CD4-positive, alpha-beta memory T cell (primary cell): ENCODE measurements at regions not wholly inside any gene's neighbourhood (a gene's known extent, or its start where the extent isn't known, plus 50 kb on each side); places are given as distances from the start of the nearest gene placed in this dataset.

Experiments
- CTCF ChIA-PET: fragments of 350-600 bp; sonication (Branson Sonifier 250); formaldehyde crosslinking; loops from one replicate; lab custom pipeline; 2021; ENCODE audit warnings: inconsistent platforms; ENCODE audit not compliant: partially characterized antibody; lab: Charles Lee
- POLR2A ChIA-PET: fragments of 350-600 bp; sonication (Branson Sonifier 250); formaldehyde crosslinking; loops from one replicate; lab custom pipeline; 2021; ENCODE audit not compliant: partially characterized antibody; lab: Charles Lee
- DNase-seq, 5 donors: peaks; one replicate each; pipeline versions ENCODE4 v3.0.0 to v3.0.0-alpha.2; 2020 to 2022; ENCODE audit warnings: mixed read lengths in 1 of 5
- H3K27ac ChIP-seq: one replicate; pipeline ENCODE4 v1.7.0; 2013; ENCODE audit warnings: low read depth, low read length
- H3K27me3 ChIP-seq: 2 replicates; pipeline ENCODE4 v1.7.0; 2013; ENCODE audit warnings: mild to moderate bottlenecking, low read length, moderate library complexity; ENCODE audit not compliant: insufficient read depth
- H3K36me3 ChIP-seq: 2 replicates; pipeline ENCODE4 v1.7.0; 2013; ENCODE audit warnings: mild to moderate bottlenecking, low read length, moderate library complexity; ENCODE audit not compliant: insufficient read depth
- H3K4me1 ChIP-seq: 2 replicates; pipeline ENCODE4 v1.7.0; 2013; ENCODE audit warnings: mild to moderate bottlenecking, low read length, moderate library complexity; ENCODE audit not compliant: insufficient read depth
- H3K4me3 ChIP-seq, 2 donors: one replicate each; pipeline ENCODE4 v1.7.0; 2013; ENCODE audit warnings: low read length in 2 of 2, mild to moderate bottlenecking in 1 of 2
- H3K9me3 ChIP-seq, 2 donors: one replicate each; pipeline ENCODE4 v1.7.0; 2013; ENCODE audit warnings: low read length in 2 of 2, control low read depth in 1 of 2; ENCODE audit not compliant: control insufficient read depth in 1 of 2
- H3K27ac Mint-ChIP-seq, 7 donors: one replicate each; pipeline ENCODE4 v1.8.0; 2020 to 2021; ENCODE audit warnings: mixed read lengths in 7 of 7, mild to moderate bottlenecking in 6 of 7, inconsistent platforms in 3 of 7, moderate library complexity in 3 of 7
- H3K27me3 Mint-ChIP-seq, 2 donors: one replicate each; pipeline ENCODE4 v1.8.0; 2020 to 2021; ENCODE audit warnings: mixed read lengths in 2 of 2
- H3K36me3 Mint-ChIP-seq, 2 donors: one replicate each; pipeline ENCODE4 v1.8.0; 2020 to 2021; ENCODE audit warnings: mixed read lengths in 2 of 2, inconsistent platforms in 1 of 2, mild to moderate bottlenecking in 1 of 2
- H3K4me1 Mint-ChIP-seq, 4 donors: one replicate each; pipeline ENCODE4 v1.8.0; 2020 to 2021; ENCODE audit warnings: mixed read lengths in 4 of 4, mild to moderate bottlenecking in 1 of 4
- H3K4me3 Mint-ChIP-seq, 8 donors: one replicate each; pipeline ENCODE4 v1.8.0; 2020 to 2021; ENCODE audit warnings: mixed read lengths in 8 of 8, mild to moderate bottlenecking in 7 of 8, moderate library complexity in 6 of 8, inconsistent platforms in 3 of 8
- H3K9me3 Mint-ChIP-seq, 8 donors: one replicate each; pipeline ENCODE4 v1.8.0; 2020 to 2021; ENCODE audit warnings: mixed read lengths in 8 of 8, mild to moderate bottlenecking in 5 of 8, inconsistent platforms in 3 of 8, moderate library complexity in 1 of 8
- intact Hi-C: fragments of 100-400 bp; cut with micrococcal nuclease; formaldehyde crosslinking; loops from one replicate; pipeline ENCODE4 v1.15.1; 2023

DNA sequence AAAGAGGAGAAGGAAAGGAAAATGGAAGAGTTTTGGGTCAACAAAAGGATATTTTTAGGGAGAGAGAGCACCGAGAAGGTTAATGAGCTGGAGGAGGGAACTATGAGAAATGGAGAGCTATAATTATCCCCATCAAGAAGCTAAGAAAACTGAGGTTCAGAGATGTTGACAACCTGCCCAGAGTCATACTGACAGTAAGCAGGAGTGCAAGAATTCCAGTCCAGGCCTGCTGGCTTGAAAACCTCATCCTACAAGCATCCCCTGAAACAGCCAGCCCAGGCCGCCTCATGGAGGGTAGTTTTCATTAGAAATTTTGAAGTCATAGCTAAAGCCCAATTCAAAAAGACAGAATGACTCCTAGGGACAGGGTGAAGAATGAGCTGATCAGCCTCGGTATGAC is 172.1 kb upstream of the LRFN2 start:
- intact Hi-C loops = no loop called here
- Mint-ChIP-seq H3K36me3 (no peaks in the 10 kb centered on the region), H3K9me3 (peaks cover 0 to 2% (median 0%) of the 10 kb centered on the region in 8 donors), H3K27me3 (peaks cover 22 to 37% of the 10 kb centered on the region in 2 donors), H3K4me3 (no peak overlapping the region), H3K4me1 (no peaks in the 10 kb centered on the region), H3K27ac (no peak overlapping the region)
- H3K27me3 ChIP-seq = no peaks in the 10 kb centered on the region
- POLR2A ChIA-PET = no interaction called here
- no peak overlapping the region for H3K27ac ChIP-seq
- no peaks in the 10 kb centered on the region for H3K36me3 ChIP-seq
- CTCF ChIA-PET = no interaction called here
- no peaks in the 10 kb centered on the region for H3K4me1 ChIP-seq
- no peak overlapping the region for H3K4me3 ChIP-seq
- no peaks in the 10 kb centered on the region for H3K9me3 ChIP-seq
- no peak for DNase-seq

GRCh38 chr6:40755749-40756452 is 168.7 kb upstream of the LRFN2 start:
- Histone ChIP-seq H3K9me3 (no peaks in the 10 kb centered on the region), H3K27me3 (no peaks in the 10 kb centered on the region), H3K27ac (no peak overlapping the region), H3K36me3 (no peaks in the 10 kb centered on the region), H3K4me1 (no peaks in the 10 kb centered on the region), H3K4me3 (no peak overlapping the region)
- peaks cover 29 to 48% of the 10 kb centered on the region in 2 donors for H3K27me3 Mint-ChIP-seq
- no peak for DNase-seq
- H3K4me1 Mint-ChIP-seq = peaks cover 0 to 2% (median 0%) of the 10 kb centered on the region in 4 donors
- H3K9me3 Mint-ChIP-seq = peaks cover 0 to 2% (median 0%) of the 10 kb centered on the region in 8 donors
- no peaks in the 10 kb centered on the region for H3K36me3 Mint-ChIP-seq
- ChIA-PET POLR2A (no interaction called here), CTCF (no interaction called here)
- no peak overlapping the region for H3K4me3 Mint-ChIP-seq
- intact Hi-C loops = no loop called here
- H3K27ac Mint-ChIP-seq = no peak overlapping the region

GRCh38 chr6:40755046-40755681 is 168.0 kb upstream of the LRFN2 start:
- H3K27me3 Mint-ChIP-seq = peaks cover 29 to 49% of the 10 kb centered on the region in 2 donors

GRCh38 chr6:40754461-40755045 is 167.4 kb upstream of the LRFN2 start:
- no peak overlapping the region for H3K4me3 Mint-ChIP-seq
- H3K9me3 Mint-ChIP-seq = peaks cover 0 to 2% (median 0%) of the 10 kb centered on the region in 8 donors
- no peak overlapping the region for H3K27ac Mint-ChIP-seq
- intact Hi-C loops = no loop called here
- H3K9me3 ChIP-seq = no peaks in the 10 kb centered on the region
- POLR2A ChIA-PET = no interaction called here
- H3K27me3 ChIP-seq = no peaks in the 10 kb centered on the region
- H3K27ac ChIP-seq = no peak overlapping the region
- H3K4me1 ChIP-seq = no peaks in the 10 kb centered on the region
- CTCF ChIA-PET = no interaction called here
- peaks cover 29 to 51% of the 10 kb centered on the region in 2 donors for H3K27me3 Mint-ChIP-seq
- no peak overlapping the region for H3K4me3 ChIP-seq
- H3K4me1 Mint-ChIP-seq = peaks cover 0 to 2% (median 0%) of the 10 kb centered on the region in 4 donors
- H3K36me3 Mint-ChIP-seq = no peaks in the 10 kb centered on the region
- DNase-seq = no peak
- H3K36me3 ChIP-seq = no peaks in the 10 kb centered on the region

More at GRCh38 chr6:40755046-40755681, 168.0 kb upstream of the LRFN2 start:
- H3K4me3 ChIP-seq = no peak overlapping the region
- Mint-ChIP-seq H3K4me1 (peaks cover 0 to 2% (median 0%) of the 10 kb centered on the region in 4 donors), H3K9me3 (peaks cover 0 to 2% (median 0%) of the 10 kb centered on the region in 8 donors), H3K4me3 (no peak overlapping the region), H3K36me3 (no peaks in the 10 kb centered on the region), H3K27ac (no peak overlapping the region)
- H3K27me3 ChIP-seq = no peaks in the 10 kb centered on the region
- H3K4me1 ChIP-seq = no peaks in the 10 kb centered on the region
- H3K27ac ChIP-seq = no peak overlapping the region
- H3K9me3 ChIP-seq = no peaks in the 10 kb centered on the region
- no peaks in the 10 kb centered on the region for H3K36me3 ChIP-seq
- ChIA-PET CTCF (no interaction called here), POLR2A (no interaction called here)
- DNase-seq = no peak
- intact Hi-C loops = no loop called here

DNA sequence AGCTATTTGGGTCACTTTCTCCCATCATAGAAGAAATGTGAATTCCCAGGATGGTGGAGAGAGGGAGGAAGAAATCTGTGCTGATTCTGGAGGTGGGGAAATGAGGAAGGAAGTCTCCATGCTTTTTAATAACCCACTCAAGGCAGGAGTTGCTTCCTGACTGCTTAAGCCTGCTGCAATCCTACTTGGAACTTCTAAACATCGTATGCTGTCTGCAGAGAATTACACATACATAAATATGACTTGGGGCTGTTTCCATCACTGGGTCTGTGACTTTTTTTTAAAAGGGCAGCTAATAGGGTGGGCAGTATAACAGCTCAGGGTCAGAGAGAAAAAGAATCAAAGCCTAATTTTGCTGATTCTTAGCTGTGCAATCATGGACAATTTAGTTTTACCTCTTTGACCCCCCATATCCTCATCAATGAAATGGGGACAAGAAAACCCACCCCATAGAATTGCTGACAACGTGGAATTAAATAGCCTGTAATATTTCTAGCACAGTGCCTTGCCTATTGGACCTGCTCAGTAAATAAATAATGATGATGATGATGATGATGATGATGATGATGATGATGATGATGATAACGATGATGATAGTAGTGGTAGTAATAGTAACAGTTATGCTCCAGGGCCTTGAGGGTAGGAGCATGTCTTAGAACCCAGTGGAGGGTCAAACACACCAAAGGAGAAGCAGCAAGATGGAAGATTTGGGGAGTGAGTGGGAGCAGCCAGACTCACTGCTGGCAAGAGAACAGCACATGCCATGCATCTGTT is 166.7 kb upstream of the LRFN2 start:
- Mint-ChIP-seq H3K36me3 (no peaks in the 10 kb centered on the region), H3K9me3 (peaks cover 0 to 2% (median 0%) of the 10 kb centered on the region in 8 donors), H3K27ac (no peak overlapping the region), H3K27me3 (peaks cover 29 to 55% of the 10 kb centered on the region in 2 donors), H3K4me1 (peaks cover 0 to 2% (median 0%) of the 10 kb centered on the region in 4 donors), H3K4me3 (no peak overlapping the region)
- POLR2A ChIA-PET = no interaction called here
- Histone ChIP-seq H3K9me3 (no peaks in the 10 kb centered on the region), H3K27ac (no peak overlapping the region), H3K4me3 (no peak overlapping the region), H3K4me1 (no peaks in the 10 kb centered on the region), H3K27me3 (no peaks in the 10 kb centered on the region), H3K36me3 (no peaks in the 10 kb centered on the region)
- intact Hi-C loops = no loop called here
- DNase-seq = no peak
- CTCF ChIA-PET = no interaction called here

- H3K27ac Mint-ChIP-seq = no peak overlapping the region
These were observed 165.9 kb upstream of the LRFN2 start for GRCh38 chr6:40753048-40753447.

GRCh38 chr6:40744835-40745234 is 157.7 kb upstream of the LRFN2 start:
- Mint-ChIP-seq H3K36me3 (no peaks in the 10 kb centered on the region), H3K27ac (no peak overlapping the region), H3K4me3 (no peak overlapping the region), H3K9me3 (no peaks in the 10 kb centered on the region), H3K27me3 (peaks cover 4 to 27% of the 10 kb centered on the region in 2 donors), H3K4me1 (no peaks in the 10 kb centered on the region)
- no peaks in the 10 kb centered on the region for H3K36me3 ChIP-seq
- CTCF ChIA-PET = no interaction called here
- H3K9me3 ChIP-seq = no peaks in the 10 kb centered on the region
- DNase-seq = no peak
- intact Hi-C loops = no loop called here
- H3K27me3 ChIP-seq = no peaks in the 10 kb centered on the region
- H3K4me1 ChIP-seq = no peaks in the 10 kb centered on the region
- no peak overlapping the region for H3K27ac ChIP-seq
- H3K4me3 ChIP-seq = no peak overlapping the region
- POLR2A ChIA-PET = no interaction called here

More at GRCh38 chr6:40753048-40753447, 165.9 kb upstream of the LRFN2 start:
- Histone ChIP-seq H3K4me1 (no peaks in the 10 kb centered on the region), H3K9me3 (no peaks in the 10 kb centered on the region), H3K36me3 (no peaks in the 10 kb centered on the region), H3K4me3 (no peak overlapping the region), H3K27me3 (no peaks in the 10 kb centered on the region), H3K27ac (no peak overlapping the region)
- H3K36me3 Mint-ChIP-seq = no peaks in the 10 kb centered on the region
- H3K27me3 Mint-ChIP-seq = peaks cover 30 to 53% of the 10 kb centered on the region in 2 donors
- no peak overlapping the region for H3K4me3 Mint-ChIP-seq
- POLR2A ChIA-PET = no interaction called here
- DNase-seq = no peak
- CTCF ChIA-PET = no interaction called here
- peaks cover 0 to 2% (median 0%) of the 10 kb centered on the region in 4 donors for H3K4me1 Mint-ChIP-seq
- intact Hi-C loops = no loop called here
- no peaks in the 10 kb centered on the region for H3K9me3 Mint-ChIP-seq
